ENCODE measurements at regions not wholly inside any gene's neighbourhood (a gene's known extent, or its start where the extent isn't known, plus 50 kb on each side); places are given as distances from the start of the nearest gene placed in this dataset.

DNA sequence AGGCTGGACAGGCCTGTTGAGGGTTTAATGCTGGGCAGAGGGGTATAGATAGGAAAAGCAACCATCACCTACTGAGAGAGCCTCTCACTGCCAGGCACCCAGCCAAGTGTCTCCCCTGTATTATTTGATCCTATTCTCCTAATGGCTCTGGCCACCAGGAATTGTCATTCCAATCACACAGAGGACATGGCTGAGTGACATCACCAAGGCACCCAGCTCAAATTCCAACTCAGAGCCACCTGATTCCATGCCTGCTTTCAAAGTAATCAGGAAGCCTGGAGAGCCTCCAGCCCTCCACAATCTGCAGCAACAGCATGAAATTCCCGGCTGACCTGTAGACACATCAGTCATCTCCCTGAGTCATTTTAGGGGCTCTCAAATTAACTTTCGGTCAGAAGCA, 368.9 kb upstream of the C16orf82 start:
- Histone ChIP-seq H3K36me3 (ENCODE audit: insufficient read depth, low read length, poor library complexity, severe bottlenecking) (no peaks in the 10 kb centered on the region), H3K27me3 (replicated peaks; ENCODE audit: insufficient read depth, low read depth, low read length, poor library complexity) (no peaks in the 10 kb centered on the region), H3K4me1 (ENCODE audit: insufficient read depth, low read length, poor library complexity, severe bottlenecking) (no peaks in the 10 kb centered on the region), H3K9me3 (ENCODE audit: low read depth, low read length, poor library complexity, severe bottlenecking) (peaks cover 5% of the 10 kb centered on the region), H3K27ac (ENCODE audit: low read depth, low read length, poor library complexity, severe bottlenecking) (no peak overlapping the region), H3K4me3 (ENCODE audit: low read depth, low read length, poor library complexity, severe bottlenecking) (no peak overlapping the region)
- ChIA-PET POLR2A (ENCODE audit: low non-redundant PET) (no interaction called here), CTCF (no interaction called here)
- no TSS peak for BruUV-seq (replicated peaks)
- DNase-seq (ENCODE audit: low spot score): no peak
- intact Hi-C loops (cut with micrococcal nuclease; ENCODE audit: unreplicated experiment): no loop called here
- TF ChIP-seq, protein P1, sequence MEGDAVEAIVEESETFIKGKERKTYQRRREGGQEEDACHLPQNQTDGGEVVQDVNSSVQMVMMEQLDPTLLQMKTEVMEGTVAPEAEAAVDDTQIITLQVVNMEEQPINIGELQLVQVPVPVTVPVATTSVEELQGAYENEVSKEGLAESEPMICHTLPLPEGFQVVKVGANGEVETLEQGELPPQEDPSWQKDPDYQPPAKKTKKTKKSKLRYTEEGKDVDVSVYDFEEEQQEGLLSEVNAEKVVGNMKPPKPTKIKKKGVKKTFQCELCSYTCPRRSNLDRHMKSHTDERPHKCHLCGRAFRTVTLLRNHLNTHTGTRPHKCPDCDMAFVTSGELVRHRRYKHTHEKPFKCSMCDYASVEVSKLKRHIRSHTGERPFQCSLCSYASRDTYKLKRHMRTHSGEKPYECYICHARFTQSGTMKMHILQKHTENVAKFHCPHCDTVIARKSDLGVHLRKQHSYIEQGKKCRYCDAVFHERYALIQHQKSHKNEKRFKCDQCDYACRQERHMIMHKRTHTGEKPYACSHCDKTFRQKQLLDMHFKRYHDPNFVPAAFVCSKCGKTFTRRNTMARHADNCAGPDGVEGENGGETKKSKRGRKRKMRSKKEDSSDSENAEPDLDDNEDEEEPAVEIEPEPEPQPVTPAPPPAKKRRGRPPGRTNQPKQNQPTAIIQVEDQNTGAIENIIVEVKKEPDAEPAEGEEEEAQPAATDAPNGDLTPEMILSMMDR (conservative IDR thresholded peaks at IDR 0.05; ENCODE audit: low read depth, low read length): no peak
- TF ChIP-seq EZH2 (IDR thresholded peaks at IDR 0.05; ENCODE audit: borderline replicate concordance, low read depth, low read length, poor library complexity, severe bottlenecking): no peak

- no peak for TF ChIP-seq EZH2 (IDR thresholded peaks at IDR 0.05; ENCODE audit: borderline replicate concordance, low read depth, low read length, poor library complexity, severe bottlenecking)
- TF ChIP-seq, protein P1 (conservative IDR thresholded peaks at IDR 0.05; ENCODE audit: low read depth, low read length): no peak
- intact Hi-C loops (cut with micrococcal nuclease; ENCODE audit: unreplicated experiment): no loop called here
Measured at GRCh38 chr16:26700250-26700649, 366.5 kb upstream of the C16orf82 start.

DNA sequence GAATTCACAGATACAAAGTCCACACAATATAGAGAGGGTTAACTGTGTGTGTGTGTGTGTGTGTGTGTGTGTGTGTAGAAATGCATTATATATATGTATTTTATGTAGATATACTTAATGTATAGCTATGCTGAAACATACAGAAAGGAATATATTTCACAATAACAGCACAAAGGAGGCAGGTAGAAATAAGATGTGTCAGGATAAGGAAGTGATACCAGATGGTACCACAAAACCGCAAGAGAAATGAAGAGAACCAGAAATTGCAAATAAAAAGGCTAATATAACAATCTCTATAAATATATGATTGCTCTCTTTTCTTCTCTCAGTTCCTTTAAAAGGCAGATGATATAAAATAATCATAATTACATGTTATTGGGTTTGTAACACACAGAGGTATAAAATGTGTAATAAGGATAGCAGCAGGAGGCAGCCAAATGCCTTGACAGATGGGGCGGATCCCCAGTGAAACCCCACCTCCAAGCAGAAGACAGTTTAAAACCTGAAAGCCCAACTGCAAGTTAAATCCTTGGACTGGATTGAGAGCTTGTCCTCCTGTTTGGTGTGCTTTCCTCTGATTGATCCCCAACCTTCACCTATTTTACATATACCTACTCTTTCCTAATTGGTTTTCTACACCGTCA, 365.4 kb upstream of the C16orf82 start:
- peaks cover 5% of the 10 kb centered on the region for H3K9me3 ChIP-seq (ENCODE audit: low read depth, low read length, poor library complexity, severe bottlenecking)
- H3K4me1 ChIP-seq (ENCODE audit: insufficient read depth, low read length, poor library complexity, severe bottlenecking): no peaks in the 10 kb centered on the region
- H3K27me3 ChIP-seq (replicated peaks; ENCODE audit: insufficient read depth, low read depth, low read length, poor library complexity): no peaks in the 10 kb centered on the region
- no peak overlapping the region for H3K4me3 ChIP-seq (ENCODE audit: low read depth, low read length, poor library complexity, severe bottlenecking)
- H3K36me3 ChIP-seq (ENCODE audit: insufficient read depth, low read length, poor library complexity, severe bottlenecking): no peaks in the 10 kb centered on the region
- H3K27ac ChIP-seq (ENCODE audit: low read depth, low read length, poor library complexity, severe bottlenecking): no peak overlapping the region
- no peak for DNase-seq (ENCODE audit: low spot score)
- BruUV-seq (replicated peaks): no TSS peak
- ChIA-PET POLR2A (ENCODE audit: low non-redundant PET) (no interaction called here), CTCF (no interaction called here)
- TF ChIP-seq, protein P1 (conservative IDR thresholded peaks at IDR 0.05; ENCODE audit: low read depth, low read length): no peak
- no peak for TF ChIP-seq EZH2 (IDR thresholded peaks at IDR 0.05; ENCODE audit: borderline replicate concordance, low read depth, low read length, poor library complexity, severe bottlenecking)
- intact Hi-C loops (cut with micrococcal nuclease; ENCODE audit: unreplicated experiment): no loop called here

More at GRCh38 chr16:26700250-26700649, 366.5 kb upstream of the C16orf82 start:
- no peak overlapping the region for H3K4me3 ChIP-seq (ENCODE audit: low read depth, low read length, poor library complexity, severe bottlenecking)
- H3K4me1 ChIP-seq (ENCODE audit: insufficient read depth, low read length, poor library complexity, severe bottlenecking): no peaks in the 10 kb centered on the region
- no peak overlapping the region for H3K27ac ChIP-seq (ENCODE audit: low read depth, low read length, poor library complexity, severe bottlenecking)
- peaks cover 5% of the 10 kb centered on the region for H3K9me3 ChIP-seq (ENCODE audit: low read depth, low read length, poor library complexity, severe bottlenecking)
- BruUV-seq (replicated peaks): no TSS peak
- H3K27me3 ChIP-seq (replicated peaks; ENCODE audit: insufficient read depth, low read depth, low read length, poor library complexity): no peaks in the 10 kb centered on the region
- no peaks in the 10 kb centered on the region for H3K36me3 ChIP-seq (ENCODE audit: insufficient read depth, low read length, poor library complexity, severe bottlenecking)
- no peak for DNase-seq (ENCODE audit: low spot score)
- ChIA-PET CTCF (no interaction called here), POLR2A (ENCODE audit: low non-redundant PET) (no interaction called here)
